Brain microvascular endothelial cell (primary cell): ENCODE measurements at regions not wholly inside any gene's neighbourhood (a gene's known extent, or its start where the extent isn't known, plus 50 kb on each side); places are given as distances from the start of the nearest gene placed in this dataset.

ENCODE experiments used
- DNase-seq: peaks from one replicate; pipeline ENCODE4 v3.0.0-alpha.2; 2020
- H3K27ac ChIP-seq: fragments of 250-450 bp; sonication (Bioruptor Pico); 2 replicates; pipeline ENCODE4 v1.5.1; 2020; ENCODE audit warnings: mild to moderate bottlenecking, moderate library complexity
- H3K27me3 ChIP-seq: fragments of 250-450 bp; sonication (Bioruptor Pico); replicated peaks from 2 replicates; pipeline ENCODE4 v1.5.1; 2020; ENCODE audit warnings: mild to moderate bottlenecking
- H3K36me3 ChIP-seq: fragments of 250-450 bp; sonication (Bioruptor Pico); replicated peaks from 2 replicates; pipeline ENCODE4 v1.5.1; 2020; ENCODE audit warnings: mild to moderate bottlenecking
- H3K4me3 ChIP-seq: 2 replicates; pipeline ENCODE4 v1.5.1; 2011; ENCODE audit warnings: low read depth, mild to moderate bottlenecking, control low read depth, low read length, moderate library complexity
- in situ Hi-C: cut with HindIII; loops from 2 replicates; pipeline ENCODE4 v1.10.0; 2017; ENCODE audit warnings: low sequenced_read_pairs, low pct_ligation_motif_present
- TF ChIP-seq, protein P1 (sequence below): IDR thresholded peaks from 2 replicates; pipeline ENCODE4 v1.5.1; 2011; ENCODE audit warnings: low read depth, mild to moderate bottlenecking, moderate library complexity, low read length, control low read depth, inconsistent platforms; ENCODE audit errors: missing control alignments

DNA sequence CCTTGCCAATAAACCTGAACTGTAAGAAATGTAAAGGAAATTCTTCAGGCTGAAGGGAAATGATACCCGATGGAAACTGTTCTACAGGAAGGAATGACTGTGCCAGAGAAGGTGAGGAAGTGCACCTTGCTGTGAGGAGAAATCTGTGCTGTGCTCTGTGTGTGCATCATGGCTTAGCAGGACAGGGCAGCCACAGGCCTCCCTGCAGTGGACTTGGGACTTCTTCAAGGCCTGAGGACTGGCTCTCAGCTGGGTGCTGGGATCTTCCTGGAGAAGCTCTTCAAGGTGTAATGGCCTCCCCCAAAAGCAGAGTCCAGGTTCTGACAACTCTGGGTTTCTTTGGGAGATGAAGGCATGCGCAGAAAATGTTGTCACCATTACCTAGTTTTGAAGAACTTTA lies 145.1 kb downstream of the UQCRFS1 start:
- TF ChIP-seq, protein P1, sequence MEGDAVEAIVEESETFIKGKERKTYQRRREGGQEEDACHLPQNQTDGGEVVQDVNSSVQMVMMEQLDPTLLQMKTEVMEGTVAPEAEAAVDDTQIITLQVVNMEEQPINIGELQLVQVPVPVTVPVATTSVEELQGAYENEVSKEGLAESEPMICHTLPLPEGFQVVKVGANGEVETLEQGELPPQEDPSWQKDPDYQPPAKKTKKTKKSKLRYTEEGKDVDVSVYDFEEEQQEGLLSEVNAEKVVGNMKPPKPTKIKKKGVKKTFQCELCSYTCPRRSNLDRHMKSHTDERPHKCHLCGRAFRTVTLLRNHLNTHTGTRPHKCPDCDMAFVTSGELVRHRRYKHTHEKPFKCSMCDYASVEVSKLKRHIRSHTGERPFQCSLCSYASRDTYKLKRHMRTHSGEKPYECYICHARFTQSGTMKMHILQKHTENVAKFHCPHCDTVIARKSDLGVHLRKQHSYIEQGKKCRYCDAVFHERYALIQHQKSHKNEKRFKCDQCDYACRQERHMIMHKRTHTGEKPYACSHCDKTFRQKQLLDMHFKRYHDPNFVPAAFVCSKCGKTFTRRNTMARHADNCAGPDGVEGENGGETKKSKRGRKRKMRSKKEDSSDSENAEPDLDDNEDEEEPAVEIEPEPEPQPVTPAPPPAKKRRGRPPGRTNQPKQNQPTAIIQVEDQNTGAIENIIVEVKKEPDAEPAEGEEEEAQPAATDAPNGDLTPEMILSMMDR = no peak
- in situ Hi-C loops = no loop called here
- Histone ChIP-seq H3K27me3 (no peaks in the 10 kb centered on the region), H3K36me3 (no peaks in the 10 kb centered on the region), H3K4me3 (no peak overlapping the region), H3K27ac (no peak overlapping the region)
- no peak for DNase-seq

DNA sequence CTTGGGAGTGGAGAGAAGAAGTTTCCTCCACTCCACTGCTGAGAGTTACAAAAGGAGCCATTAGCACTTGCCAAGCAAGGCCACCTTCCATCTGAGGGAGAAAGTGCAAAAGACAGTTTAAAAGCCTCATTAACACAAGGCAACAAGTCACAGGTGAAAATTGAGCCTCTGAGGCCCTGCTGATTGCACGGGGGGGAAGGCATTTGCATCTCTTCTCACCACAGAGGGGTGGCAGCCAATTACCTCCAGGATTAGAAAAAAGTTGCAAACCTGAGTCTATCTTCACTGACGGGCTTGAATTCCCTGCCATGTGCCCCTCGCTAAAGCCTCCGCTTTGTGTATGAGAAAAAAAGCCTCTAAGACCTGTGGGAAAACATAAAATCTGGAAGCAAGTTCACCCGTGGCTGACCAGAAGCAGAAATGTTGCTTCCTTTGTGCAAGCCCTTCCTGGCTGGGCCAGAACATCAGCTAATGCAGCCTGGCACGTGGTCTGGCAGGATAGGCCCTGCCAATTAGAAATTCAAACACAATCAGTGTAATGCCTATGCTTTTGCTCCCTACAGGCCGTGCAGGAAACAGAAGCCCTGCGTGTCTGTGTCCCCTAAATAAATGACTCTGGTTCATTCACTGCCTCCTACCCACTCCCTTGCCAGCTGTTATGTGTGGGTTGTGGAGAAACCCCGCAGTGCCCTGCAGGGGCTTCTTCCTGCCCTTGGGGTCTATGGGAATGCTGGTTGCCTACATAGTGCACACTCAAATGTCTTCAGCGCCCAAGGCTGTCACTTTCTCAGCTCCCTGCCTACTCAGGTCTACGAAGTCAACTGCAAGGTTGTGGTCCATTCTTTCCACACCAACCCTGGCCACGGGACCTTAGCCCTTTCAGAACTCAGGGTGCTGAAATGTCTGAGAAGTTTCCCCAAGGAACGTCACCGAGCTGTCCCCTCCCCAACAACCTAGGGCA lies 150.2 kb downstream of the UQCRFS1 start:
- H3K4me3 ChIP-seq = no peak overlapping the region
- H3K27ac ChIP-seq = no peak overlapping the region
- TF ChIP-seq, protein P1 = no peak
- in situ Hi-C loops = no loop called here
- no peak for DNase-seq
- no peaks in the 10 kb centered on the region for H3K27me3 ChIP-seq
- no peaks in the 10 kb centered on the region for H3K36me3 ChIP-seq

DNA sequence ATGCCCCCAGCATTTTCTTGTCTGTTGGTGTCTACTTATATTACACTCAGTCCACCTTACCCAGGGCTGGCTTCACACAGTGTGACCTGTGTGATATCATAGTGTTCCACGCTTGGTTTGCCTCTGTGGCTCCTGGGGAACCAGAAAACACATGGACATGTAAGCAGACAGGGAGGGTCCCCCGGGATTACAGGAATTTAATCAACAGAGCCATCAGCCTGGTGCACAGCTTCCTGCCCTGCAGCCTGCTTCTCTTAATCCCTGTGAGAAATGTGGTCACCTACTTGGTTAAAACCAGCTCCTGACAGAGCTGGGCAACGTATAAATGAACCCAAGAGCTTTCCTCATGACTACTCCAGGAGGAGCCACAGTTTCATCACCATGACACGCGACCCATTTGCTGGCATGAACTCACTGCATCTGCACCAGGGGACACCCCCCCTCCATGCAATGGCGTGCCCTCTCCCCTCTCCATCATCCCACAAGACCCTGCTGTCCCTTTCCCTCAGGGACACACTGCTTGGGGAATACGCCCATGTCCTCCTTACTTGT lies 152.1 kb downstream of the UQCRFS1 start:
- Histone ChIP-seq H3K27ac (no peak overlapping the region), H3K27me3 (no peaks in the 10 kb centered on the region), H3K4me3 (no peak overlapping the region), H3K36me3 (no peaks in the 10 kb centered on the region)
- TF ChIP-seq, protein P1 = no peak
- no peak for DNase-seq
- in situ Hi-C loops = no loop called here

DNA sequence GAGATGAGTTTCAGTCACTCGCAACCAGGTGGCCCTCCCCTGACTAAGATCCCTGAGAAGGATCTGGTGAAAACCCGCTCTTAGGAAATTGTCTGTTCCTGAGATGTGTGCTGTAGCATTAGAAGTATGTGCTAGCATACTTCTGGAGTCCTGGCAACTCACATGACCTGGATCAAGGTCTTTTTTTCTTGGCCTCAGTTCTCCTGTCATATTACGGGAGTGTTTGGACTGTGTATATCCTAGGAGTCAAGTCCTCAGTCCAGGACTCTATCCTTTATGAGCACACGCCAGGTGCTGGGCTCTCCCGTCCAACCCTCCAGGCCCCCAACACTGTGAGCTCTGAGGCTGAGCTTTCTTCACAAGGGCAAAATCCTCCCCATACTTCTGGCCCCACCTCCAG lies 156.4 kb downstream of the UQCRFS1 start:
- in situ Hi-C loops = no loop called here
- no peak for DNase-seq
- Histone ChIP-seq H3K4me3 (no peak overlapping the region), H3K27me3 (no peaks in the 10 kb centered on the region), H3K27ac (no peak overlapping the region), H3K36me3 (no peaks in the 10 kb centered on the region)
- TF ChIP-seq, protein P1 = no peak

DNA sequence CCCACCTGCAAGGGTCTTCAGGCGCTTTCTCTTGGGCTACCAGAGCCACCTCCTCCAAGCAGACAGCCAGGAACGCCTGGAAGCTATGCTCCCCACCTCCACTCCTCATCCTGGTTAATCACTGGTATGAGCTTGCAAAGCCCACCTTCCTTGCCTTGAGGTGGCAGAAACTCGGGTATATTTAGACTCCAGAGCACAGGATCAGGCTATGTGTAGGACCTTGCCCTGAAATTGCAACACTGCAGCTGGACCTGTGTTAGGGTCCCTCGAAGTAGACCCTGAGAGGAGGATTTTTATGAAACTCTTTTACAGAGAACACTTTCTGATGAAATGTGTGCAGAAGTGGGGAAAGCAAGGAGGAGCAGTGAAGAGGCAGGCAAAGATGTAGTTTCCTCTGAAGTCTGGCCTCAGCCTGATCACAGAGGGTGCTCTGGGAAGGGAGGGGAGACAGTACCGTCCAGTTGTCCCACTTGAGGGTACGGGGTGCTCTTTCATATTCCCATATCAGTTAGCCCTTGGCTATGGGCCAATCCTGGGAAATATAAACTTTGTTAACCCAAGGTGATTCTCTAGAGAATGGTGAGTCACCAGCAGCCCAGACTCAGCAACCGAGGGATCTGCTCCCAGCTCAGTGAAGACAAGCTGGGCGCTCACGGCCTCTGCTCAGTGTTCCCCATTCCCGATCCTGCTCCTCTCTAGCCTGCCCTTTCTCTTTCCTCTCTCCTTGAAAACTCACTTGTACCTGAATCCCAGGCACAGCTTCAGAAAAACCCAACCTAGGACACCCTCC lies 157.9 kb downstream of the UQCRFS1 start:
- no peaks in the 10 kb centered on the region for H3K27me3 ChIP-seq
- no peak overlapping the region for H3K4me3 ChIP-seq
- H3K36me3 ChIP-seq = no peaks in the 10 kb centered on the region
- in situ Hi-C loops = no loop called here
- TF ChIP-seq, protein P1 = no peak
- no peak overlapping the region for H3K27ac ChIP-seq
- DNase-seq = no peak
